NOMO-1 treated with DMSO at 0.1 percent for 48 hours (cell line): ENCODE measurements at regions not wholly inside any gene's neighbourhood (a gene's known extent, or its start where the extent isn't known, plus 50 kb on each side); places are given as distances from the start of the nearest gene placed in this dataset.
"Not testable (repeated sequence)": the region's sequence is repeated elsewhere in the genome, so short reads cannot be mapped to it uniquely, and the experiment has no call there.

Source experiments
- DNase-seq: peaks from one replicate; lab custom pipeline; 2025; ENCODE audit not compliant: unreplicated experiment; lab: John Stamatoyannopoulos, UW

- DNase-seq = peak; percentile 50
Observed at GRCh38 chr6:18527836-18528743, 140.9 kb downstream of the RNF144B start.

GRCh38 chr6:18530201-18530600, 143.1 kb downstream of the RNF144B start:
- no peak for DNase-seq

GRCh38 chr6:18532139-18532538, 145.0 kb downstream of the RNF144B start:
- DNase-seq = no peak

DNA sequence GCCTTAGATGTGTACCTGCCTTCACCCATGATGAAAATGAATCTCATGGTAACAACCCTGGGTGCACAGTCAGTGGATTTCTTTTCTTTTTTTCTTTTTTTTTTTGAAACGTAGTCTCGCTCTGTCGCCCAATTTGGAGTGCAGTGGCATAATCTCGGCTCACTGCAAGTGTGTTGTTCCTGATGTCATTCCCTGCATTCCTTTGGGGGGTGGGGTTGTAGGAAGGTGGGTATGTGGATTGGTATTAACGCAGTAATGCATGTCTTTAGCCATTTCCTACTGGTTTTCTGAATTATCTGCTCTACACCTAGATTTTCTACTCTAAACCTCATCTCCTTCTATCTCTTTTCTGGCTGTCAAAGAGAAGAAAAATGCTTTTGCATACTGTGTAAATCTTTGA, 146.6 kb downstream of the RNF144B start:
- DNase-seq = no peak

DNA sequence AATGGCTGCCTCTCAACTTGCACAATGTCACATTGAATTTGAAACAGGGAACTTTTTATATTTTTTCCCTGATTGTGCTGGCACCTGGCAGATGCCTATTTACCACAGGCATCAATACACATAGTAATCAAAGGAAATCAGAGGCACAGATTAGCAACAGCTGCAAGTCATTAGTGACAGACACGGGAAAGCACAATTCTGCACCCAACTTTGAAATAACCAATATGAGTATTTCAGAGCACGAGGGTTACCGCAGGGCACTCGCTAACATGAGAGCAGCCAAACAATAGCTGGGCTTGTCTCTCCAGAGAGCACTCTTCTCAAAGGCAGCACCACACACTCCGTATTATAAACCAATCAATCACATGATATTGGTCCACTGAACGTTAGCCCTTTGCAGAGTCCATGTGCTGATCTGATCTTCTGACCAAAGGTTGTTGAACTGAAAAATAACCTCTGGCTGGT, 149.5 kb downstream of the RNF144B start:
- DNase-seq = no peak

- DNase-seq = no peak
Observed at GRCh38 chr6:18538315-18538714, 151.2 kb downstream of the RNF144B start.

GRCh38 chr6:18543051-18543450, 155.9 kb downstream of the RNF144B start:
- DNase-seq = no peak

- DNase-seq = not testable (repeated sequence)
Observed at GRCh38 chr6:18545142-18545541, 158.0 kb downstream of the RNF144B start.

DNA sequence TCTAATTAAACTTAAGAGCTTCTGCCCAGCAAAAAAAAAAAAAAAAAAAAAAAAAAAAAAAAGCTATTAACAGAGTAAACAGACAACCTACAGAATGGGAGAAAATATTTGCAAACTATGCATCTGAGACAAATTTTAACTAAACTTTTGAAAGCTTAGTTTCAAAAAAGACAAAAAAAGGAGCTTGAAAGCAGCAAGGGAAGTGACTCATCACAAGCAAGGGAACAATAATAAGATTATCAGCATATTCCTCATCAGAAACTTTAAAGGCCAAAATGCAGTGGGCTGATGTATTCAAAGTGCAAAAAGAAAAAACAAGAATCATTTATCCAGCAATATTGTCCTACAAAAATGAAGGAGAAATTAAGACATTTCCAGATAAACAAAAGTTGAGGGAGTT, 158.6 kb downstream of the RNF144B start:
- DNase-seq = no peak

DNA sequence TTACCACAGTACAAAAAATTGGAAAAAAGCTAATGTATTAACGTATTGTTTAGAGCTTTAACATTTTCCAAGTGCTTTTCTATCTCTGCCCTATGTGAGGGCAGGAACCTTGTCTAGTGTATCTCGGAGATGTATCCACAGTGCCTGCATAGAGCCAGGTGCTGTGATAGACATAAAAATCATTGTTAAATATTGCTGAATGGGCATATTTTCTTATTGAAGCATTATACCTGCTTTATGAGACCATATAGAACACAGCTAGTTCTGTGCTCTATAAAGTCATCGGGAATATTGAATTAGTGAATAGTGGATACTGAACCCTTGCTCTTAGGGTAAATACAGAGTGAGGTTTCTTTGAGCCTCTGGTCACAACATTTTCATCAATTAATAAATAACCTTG, 163.0 kb downstream of the RNF144B start:
- no peak for DNase-seq

DNA sequence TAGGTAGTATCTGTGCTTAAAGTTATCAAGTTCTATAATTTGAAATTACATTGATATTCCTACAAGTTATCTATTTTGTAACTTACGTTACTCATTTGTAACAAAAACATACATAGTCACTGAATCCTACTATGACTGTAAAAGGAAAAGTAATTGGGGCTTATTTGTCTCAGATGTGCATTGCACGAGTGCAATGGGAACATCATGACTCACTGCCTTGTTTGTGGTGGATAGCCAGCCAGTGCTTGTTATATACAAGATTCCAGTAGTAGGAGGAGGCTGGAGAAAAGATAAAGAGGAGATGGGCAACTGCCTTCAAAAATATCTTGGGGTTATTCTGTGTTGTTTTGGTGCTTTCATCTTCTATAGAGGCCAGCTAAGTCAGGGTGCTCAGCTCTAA, 164.1 kb downstream of the RNF144B start:
- DNase-seq = no peak

DNA sequence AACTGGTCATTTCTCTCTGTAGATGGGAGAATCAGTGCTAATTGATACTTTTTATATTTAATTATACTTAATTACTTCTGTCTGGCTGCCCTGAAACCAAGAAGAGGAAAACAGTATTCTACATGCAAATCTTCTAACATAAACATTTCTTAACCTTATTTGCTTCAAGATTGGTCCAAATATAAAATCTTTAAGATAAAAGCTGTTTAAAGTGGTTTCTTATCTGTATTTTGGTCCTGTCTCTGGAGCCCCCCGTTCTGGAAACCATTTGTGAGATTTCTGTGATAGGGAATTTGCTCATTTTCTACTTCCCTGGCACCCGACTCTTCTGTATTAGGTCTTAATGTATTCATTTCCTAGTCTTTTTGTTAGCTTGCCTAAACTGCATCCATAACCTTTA, 168.6 kb downstream of the RNF144B start:
- DNase-seq = no peak

- peak; percentile 4 for DNase-seq
Observed at GRCh38 chr6:18561037-18561750, 174.0 kb downstream of the RNF144B start.

GRCh38 chr6:18562726-18563125, 175.6 kb downstream of the RNF144B start:
- DNase-seq = no peak

DNA sequence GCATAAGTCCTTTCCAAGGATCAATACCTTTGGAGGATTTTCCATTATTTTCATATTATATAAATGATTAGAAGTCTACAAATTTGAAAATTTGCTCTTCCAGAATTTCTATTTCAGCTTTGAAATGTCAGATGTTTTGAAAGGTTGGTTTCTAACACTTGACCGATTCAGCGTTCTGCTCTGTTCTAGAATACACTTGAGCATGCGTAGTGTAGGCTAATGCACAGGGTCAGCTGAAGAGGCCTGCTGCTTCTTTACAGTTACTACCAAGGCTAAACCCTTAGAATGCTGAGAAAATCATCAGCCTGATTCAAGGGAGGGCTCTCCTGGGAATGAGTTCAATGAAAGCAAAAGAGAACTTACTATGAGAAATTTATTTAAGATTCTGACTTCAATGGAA, 177.6 kb downstream of the RNF144B start:
- no peak for DNase-seq

- no peak for DNase-seq
Observed at GRCh38 chr6:18565231-18565630, 178.1 kb downstream of the RNF144B start.

- DNase-seq = no peak
Observed at GRCh38 chr6:18567380-18567779, 180.2 kb downstream of the RNF144B start.

DNA sequence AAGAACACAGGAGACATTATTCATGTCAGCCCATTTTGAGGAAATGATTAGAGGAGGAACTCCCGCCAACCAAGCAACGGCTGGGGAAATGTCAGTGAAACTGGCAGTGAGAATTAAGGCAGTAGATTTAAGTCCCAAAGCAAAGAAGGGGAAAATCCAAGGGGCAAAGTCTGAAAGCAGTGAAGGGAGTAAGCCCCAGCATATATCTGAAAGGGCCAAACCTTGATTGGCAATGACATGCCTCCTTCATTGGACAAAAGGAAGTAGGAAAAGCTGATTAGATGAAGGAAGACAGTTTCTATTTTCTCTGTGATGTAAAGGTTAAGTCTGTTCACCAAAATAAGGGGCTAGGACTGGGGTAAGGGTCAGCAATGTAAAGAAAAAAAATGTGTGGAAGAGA, 190.3 kb downstream of the RNF144B start:
- peak; percentile 8 for DNase-seq

DNA sequence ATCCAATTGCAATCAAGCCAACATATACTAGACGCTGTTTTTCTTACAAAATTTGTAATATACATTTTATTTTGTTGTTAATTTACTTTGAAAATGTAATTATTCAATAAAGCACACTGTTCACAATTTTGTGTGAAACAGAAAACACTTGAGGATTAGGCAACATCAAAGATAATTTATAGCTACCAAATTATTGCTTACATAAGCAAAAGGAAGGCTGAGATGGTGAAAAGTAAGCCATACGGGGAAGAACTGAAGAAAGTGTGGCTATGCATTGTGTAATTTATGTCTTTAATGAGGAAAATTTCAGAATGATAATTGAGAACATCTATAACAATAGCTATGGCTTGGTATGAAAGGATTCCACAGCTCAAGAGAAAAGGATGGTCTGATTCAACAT, 192.0 kb downstream of the RNF144B start:
- peak; percentile 37 for DNase-seq

DNA sequence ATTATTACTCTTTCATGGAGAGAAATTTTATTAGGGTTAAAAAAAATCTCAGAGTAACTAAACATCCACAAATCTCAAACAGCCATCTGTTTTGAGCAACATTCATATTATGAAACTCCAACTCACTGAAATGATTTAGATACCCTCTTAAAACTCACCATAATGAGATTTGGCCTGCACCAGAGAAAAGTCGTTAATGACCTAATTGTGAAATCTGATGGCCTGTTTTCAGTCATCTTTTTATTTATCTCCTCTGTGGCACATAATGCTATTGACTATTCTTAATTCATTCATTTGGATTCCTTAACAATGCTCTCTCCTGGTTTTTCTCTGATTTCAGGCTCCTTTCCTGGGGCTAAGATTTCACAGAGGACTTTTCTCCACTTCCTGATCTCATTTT, 192.7 kb downstream of the RNF144B start:
- DNase-seq = peak; percentile 10

DNA sequence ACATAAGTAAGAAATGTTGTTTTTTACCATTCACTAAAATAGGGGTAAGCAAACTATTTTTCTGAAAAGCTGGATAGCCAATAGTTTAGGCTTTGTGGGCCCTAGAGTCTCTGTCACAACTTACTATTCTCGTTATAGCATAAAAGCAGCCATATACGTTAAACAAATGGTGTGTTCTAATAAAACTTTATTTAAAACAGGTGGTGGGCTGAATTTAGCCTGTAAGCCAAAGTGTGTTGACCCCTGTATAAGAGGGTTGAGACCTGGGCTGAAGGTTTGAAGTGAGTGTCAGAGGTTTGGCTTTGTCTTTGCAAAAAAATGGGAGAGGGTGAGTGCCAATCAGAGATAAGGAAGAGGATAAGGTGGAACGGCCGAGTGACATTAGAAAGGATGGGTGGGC, 197.2 kb downstream of the RNF144B start:
- no peak for DNase-seq

DNA sequence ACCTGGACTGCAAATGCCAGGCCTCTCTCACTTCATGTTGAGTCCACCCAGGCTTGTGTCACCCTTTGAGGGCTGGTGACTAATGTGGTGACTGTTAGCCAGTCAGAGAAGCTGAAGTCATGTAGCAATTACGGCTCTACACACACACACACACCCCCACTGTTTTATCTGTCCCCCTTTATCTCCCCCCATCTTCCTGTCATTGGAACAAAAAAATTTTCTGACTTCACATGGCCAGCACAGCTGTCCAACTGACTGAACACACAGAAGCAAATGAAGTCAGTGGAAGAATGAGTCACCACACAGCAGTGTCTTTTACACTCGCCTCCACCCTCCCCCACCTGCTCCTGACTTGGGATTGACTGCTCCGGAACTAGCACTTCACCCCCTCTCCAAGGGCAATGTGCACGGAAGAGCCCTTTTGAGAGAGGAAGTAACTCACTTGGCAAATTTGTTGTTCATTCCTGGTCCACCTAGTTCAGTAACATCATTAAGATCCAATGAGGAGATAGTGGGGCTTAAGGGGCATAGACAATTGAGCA, 198.0 kb downstream of the RNF144B start:
- DNase-seq = peak; percentile 63
